SJSA1 (cell line): ENCODE measurements at regions not wholly inside any gene's neighbourhood (a gene's known extent, or its start where the extent isn't known, plus 50 kb on each side); places are given as distances from the start of the nearest gene placed in this dataset.

Experiments used
- DNase-seq, 2 experiments: peaks; one replicate each; pipeline ENCODE4 v3.0.0-alpha.2; 2015 to 2020; ENCODE audit warnings: low spot score in 2 of 2, low read depth in 1 of 2
- H3K27ac ChIP-seq: fragments of 250-450 bp; sonication (Bioruptor Pico); 2 replicates; pipeline ENCODE4 v1.5.1; 2020; ENCODE audit warnings: mild to moderate bottlenecking, moderate library complexity
- H3K27me3 ChIP-seq: fragments of 250-450 bp; sonication (Bioruptor Pico); replicated peaks from 2 replicates; pipeline ENCODE4 v1.5.1; 2020; ENCODE audit warnings: mild to moderate bottlenecking, moderate library complexity
- H3K36me3 ChIP-seq: fragments of 250-450 bp; sonication (Bioruptor Pico); 2 replicates; pipeline ENCODE4 v1.5.1; 2020; ENCODE audit warnings: mild to moderate bottlenecking
- H3K4me1 ChIP-seq: fragments of 250-450 bp; sonication (Bioruptor Pico); replicated peaks from 2 replicates; pipeline ENCODE4 v1.6.1; 2021; ENCODE audit warnings: mild to moderate bottlenecking
- H3K4me3 ChIP-seq: fragments of 250-450 bp; sonication (Bioruptor Pico); 2 replicates; pipeline ENCODE4 v1.5.1; 2020; ENCODE audit warnings: mild to moderate bottlenecking
- H3K9me3 ChIP-seq: fragments of 250-450 bp; sonication (Bioruptor Pico); replicated peaks from 2 replicates; pipeline ENCODE4 v1.5.1; 2020; ENCODE audit warnings: mild to moderate bottlenecking

- no peak for DNase-seq
- no peak overlapping the region for H3K27ac ChIP-seq
- H3K9me3 ChIP-seq, result no peaks in the 10 kb centered on the region
- H3K4me3 ChIP-seq, result no peak overlapping the region
- no peaks in the 10 kb centered on the region for H3K36me3 ChIP-seq
- no peaks in the 10 kb centered on the region for H3K4me1 ChIP-seq
- H3K27me3 ChIP-seq, result no peaks in the 10 kb centered on the region; the same call in 1 of the 2 replicates
Observed at GRCh38 chr3:127105587-127105986, 87.3 kb upstream of the PRR23E start.

GRCh38 chr3:127106053-127106452 lies 86.9 kb upstream of the PRR23E start:
- no peak for DNase-seq
- H3K4me3 ChIP-seq, result no peak overlapping the region
- no peak overlapping the region for H3K27ac ChIP-seq
- H3K27me3 ChIP-seq, result no peaks in the 10 kb centered on the region; the same call in 1 of the 2 replicates
- H3K36me3 ChIP-seq, result no peaks in the 10 kb centered on the region
- H3K9me3 ChIP-seq, result no peaks in the 10 kb centered on the region
- H3K4me1 ChIP-seq, result no peaks in the 10 kb centered on the region

GRCh38 chr3:127106456-127106855 lies 86.5 kb upstream of the PRR23E start:
- Histone ChIP-seq H3K27ac (no peak overlapping the region), H3K27me3 (no peaks in the 10 kb centered on the region; the same call in 1 of the 2 replicates), H3K4me3 (no peak overlapping the region), H3K9me3 (no peaks in the 10 kb centered on the region; the same call in 1 of the 2 replicates), H3K4me1 (no peaks in the 10 kb centered on the region), H3K36me3 (no peaks in the 10 kb centered on the region)
- no peak for DNase-seq

- Histone ChIP-seq H3K4me3 (no peak overlapping the region), H3K27ac (no peak overlapping the region), H3K4me1 (no peaks in the 10 kb centered on the region), H3K9me3 (no peaks in the 10 kb centered on the region; the same call in 1 of the 2 replicates), H3K27me3 (no peaks in the 10 kb centered on the region; the same call in 1 of the 2 replicates), H3K36me3 (no peaks in the 10 kb centered on the region)
- DNase-seq, result no peak
Observed at GRCh38 chr3:127107002-127107401, 85.9 kb upstream of the PRR23E start.

DNA sequence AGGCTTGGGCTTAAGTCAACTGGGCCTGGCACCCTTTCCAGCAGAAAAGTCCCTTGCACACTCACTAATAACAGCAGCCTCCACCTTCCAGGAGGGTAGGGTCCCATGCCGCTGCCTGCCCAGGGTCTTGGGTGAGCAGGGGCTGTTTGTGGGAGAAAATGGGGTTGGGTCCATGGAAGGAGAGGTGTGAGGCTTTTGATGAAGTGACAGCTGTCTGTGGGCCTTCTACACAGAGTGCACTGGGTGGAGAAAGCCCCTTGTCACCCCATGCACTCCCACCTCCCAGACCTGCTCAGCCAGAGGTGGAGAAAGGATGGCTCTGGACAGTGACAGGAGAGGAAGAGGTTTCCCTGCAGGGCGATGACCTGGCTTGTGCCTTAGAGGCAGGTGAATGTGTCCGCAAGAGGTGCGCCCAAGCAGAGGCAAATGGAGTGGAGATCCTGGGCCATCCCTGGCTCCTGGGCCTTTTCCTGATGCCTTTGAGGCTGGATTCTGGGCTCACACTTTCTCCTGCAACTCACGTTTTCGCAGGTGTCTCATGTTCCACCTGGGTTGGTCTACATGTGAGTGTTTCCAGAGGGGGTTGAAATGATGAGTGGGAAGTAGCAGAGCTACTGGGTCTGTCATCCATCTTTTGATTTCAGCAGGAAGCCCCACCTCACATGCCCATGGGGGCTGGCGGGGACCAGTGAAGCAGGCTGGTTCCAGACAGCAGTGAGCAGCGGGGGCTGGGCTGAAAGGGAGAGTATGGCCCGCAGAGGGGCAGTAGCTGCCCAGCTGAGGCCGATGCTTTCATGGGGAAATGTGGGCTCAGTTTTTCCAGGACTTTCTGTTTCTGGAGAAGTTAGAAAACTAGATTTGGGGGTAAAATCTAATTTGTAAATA lies 85.2 kb upstream of the PRR23E start:
- H3K4me3 ChIP-seq, result no peak overlapping the region
- H3K4me1 ChIP-seq, result no peaks in the 10 kb centered on the region

GRCh38 chr3:127108796-127109195 lies 84.1 kb upstream of the PRR23E start:
- Histone ChIP-seq H3K36me3 (no peaks in the 10 kb centered on the region), H3K27me3 (no peaks in the 10 kb centered on the region), H3K9me3 (peaks cover 6% of the 10 kb centered on the region), H3K27ac (no peak overlapping the region), H3K4me1 (no peaks in the 10 kb centered on the region), H3K4me3 (no peak overlapping the region)
- DNase-seq, result no peak

More for the DNA sequence above, 85.2 kb upstream of the PRR23E start:
- no peaks in the 10 kb centered on the region for H3K27me3 ChIP-seq
- no peak for DNase-seq
- no peak overlapping the region for H3K27ac ChIP-seq
- H3K9me3 ChIP-seq, result peaks cover 2% of the 10 kb centered on the region
- no peaks in the 10 kb centered on the region for H3K36me3 ChIP-seq

DNA sequence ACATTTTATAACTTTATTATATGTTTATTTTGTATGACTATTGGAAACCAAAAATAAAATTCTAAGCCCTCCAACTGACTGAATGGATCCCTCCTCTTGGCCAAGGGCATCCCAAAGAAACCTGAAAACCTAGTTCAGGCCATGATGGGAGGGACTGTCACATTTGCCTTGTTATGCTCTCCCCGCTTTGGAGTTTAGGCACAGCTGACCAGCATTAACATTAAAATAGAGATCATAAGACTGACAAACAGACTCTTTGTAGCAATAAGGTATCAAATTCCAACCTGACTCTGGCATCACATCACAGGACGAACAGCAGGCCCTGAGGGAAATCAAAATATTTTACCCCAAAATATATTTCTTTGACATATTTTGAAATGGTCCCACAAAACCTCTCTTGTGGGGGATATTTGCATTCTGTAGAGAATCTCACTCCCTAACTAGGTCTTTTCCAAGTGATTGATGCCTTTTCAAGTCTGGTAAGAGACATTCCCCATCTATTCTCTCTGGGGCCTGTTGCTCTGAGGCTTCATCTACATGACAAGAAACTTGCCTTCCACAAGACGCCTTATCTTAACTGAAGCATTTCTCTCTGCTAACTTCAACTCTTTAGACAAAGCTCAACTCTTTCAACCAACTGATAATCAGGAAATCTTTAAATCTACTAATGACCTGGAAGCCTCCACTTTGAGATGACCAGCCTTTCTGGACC lies 81.8 kb upstream of the PRR23E start:
- Histone ChIP-seq H3K27ac (no peak overlapping the region), H3K36me3 (no peaks in the 10 kb centered on the region), H3K4me1 (no peaks in the 10 kb centered on the region), H3K4me3 (no peak overlapping the region), H3K9me3 (peaks cover 6% of the 10 kb centered on the region), H3K27me3 (no peaks in the 10 kb centered on the region)
- DNase-seq, result no peak

- H3K27ac ChIP-seq, result no peak overlapping the region
- no peak for DNase-seq
- no peak overlapping the region for H3K4me3 ChIP-seq
- H3K4me1 ChIP-seq, result no peaks in the 10 kb centered on the region
- H3K36me3 ChIP-seq, result no peaks in the 10 kb centered on the region
- H3K9me3 ChIP-seq, result peaks cover 6% of the 10 kb centered on the region
- no peaks in the 10 kb centered on the region for H3K27me3 ChIP-seq
Observed at GRCh38 chr3:127112796-127113570, 79.9 kb upstream of the PRR23E start.

- no peaks in the 10 kb centered on the region for H3K27me3 ChIP-seq
- no peak overlapping the region for H3K4me3 ChIP-seq
- H3K4me1 ChIP-seq, result no peaks in the 10 kb centered on the region
- no peaks in the 10 kb centered on the region for H3K36me3 ChIP-seq
- peaks cover 6% of the 10 kb centered on the region for H3K9me3 ChIP-seq
- no peak overlapping the region for H3K27ac ChIP-seq
- DNase-seq, result no peak
Observed at GRCh38 chr3:127113571-127113891, 79.4 kb upstream of the PRR23E start.

DNA sequence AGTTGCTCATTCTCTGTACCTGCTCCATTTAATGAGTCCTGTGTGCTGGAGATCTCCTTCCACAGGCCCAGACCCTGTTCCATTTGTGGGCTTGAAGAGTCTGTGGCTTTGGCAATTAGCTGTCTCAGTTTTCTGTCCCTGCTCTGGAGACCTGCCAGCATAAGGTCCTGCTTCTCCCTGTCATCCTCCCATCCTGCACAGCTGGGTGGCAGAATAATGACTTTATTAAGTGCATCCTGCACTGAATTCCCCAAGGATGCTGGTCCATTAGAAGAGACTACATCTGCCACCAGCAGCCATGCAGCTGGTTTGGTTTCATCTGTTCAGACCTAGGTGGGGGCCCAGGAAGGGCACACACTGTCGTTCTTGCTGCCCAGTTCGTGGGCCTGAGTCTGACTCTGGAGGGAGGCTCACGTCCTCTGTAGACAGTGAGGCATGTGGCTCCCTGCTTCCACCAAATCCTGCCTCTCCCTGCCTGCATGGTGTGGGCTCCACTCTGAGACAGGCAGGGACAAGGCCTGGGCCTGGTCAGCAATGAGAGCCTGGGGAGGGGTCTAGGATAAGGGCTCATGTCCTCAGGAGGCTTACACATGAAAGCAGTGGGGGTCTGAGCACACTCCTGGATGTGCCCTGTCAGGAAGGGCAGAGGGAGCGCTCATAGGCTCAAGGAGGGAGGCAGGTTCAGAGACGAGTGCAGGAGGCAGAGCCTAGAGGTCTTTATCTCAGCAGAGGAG lies 78.4 kb upstream of the PRR23E start:
- peaks cover 6% of the 10 kb centered on the region for H3K9me3 ChIP-seq
- DNase-seq, result no peak
- H3K4me3 ChIP-seq, result no peak overlapping the region
- H3K27me3 ChIP-seq, result no peaks in the 10 kb centered on the region
- H3K4me1 ChIP-seq, result no peaks in the 10 kb centered on the region
- H3K36me3 ChIP-seq, result no peaks in the 10 kb centered on the region
- H3K27ac ChIP-seq, result no peak overlapping the region

- H3K4me1 ChIP-seq, result no peaks in the 10 kb centered on the region
- DNase-seq, result no peak
- no peaks in the 10 kb centered on the region for H3K36me3 ChIP-seq
- no peak overlapping the region for H3K27ac ChIP-seq
- H3K27me3 ChIP-seq, result no peaks in the 10 kb centered on the region
- H3K4me3 ChIP-seq, result no peak overlapping the region
- peaks cover 6% of the 10 kb centered on the region for H3K9me3 ChIP-seq
Observed at GRCh38 chr3:127115691-127116351, 77.1 kb upstream of the PRR23E start.

DNA sequence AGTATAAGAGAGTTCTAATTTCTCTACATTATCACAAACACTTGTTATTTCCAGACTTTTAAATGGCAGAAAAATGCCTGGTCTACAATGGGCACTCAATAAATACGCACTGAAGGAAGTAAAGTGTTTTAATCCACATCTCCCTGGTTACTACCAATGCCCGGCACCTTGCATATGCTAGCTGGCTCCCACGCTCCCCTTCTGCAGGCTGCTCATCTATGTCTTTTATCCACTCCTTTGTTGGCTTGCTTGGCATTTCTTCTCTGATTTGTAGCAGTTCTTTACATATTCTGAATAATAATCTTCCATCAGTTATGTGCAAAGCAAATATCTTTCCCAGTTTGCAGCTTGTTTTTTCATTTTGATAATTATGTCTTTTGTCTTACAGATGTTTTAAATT lies 74.6 kb upstream of the PRR23E start:
- no peaks in the 10 kb centered on the region for H3K9me3 ChIP-seq
- H3K27me3 ChIP-seq, result no peaks in the 10 kb centered on the region
- no peaks in the 10 kb centered on the region for H3K4me1 ChIP-seq
- H3K27ac ChIP-seq, result no peak overlapping the region
- DNase-seq, result no peak
- H3K36me3 ChIP-seq, result no peaks in the 10 kb centered on the region
- no peak overlapping the region for H3K4me3 ChIP-seq
